IPS DF 6.9 (cell line): ENCODE measurements at regions not wholly inside any gene's neighbourhood (a gene's known extent, or its start where the extent isn't known, plus 50 kb on each side); places are given as distances from the start of the nearest gene placed in this dataset.

ENCODE experiments used
- DNase-seq: peaks from one replicate; pipeline ENCODE4 v3.0.0-alpha.2; 2013; ENCODE audit warnings: low read depth, low spot score
- H3K27ac ChIP-seq: one replicate; pipeline ENCODE4 v1.5.1; 2013; ENCODE audit warnings: low read length, control low read depth
- H3K27me3 ChIP-seq: 2 replicates; pipeline ENCODE4 v1.6.1; 2013; ENCODE audit warnings: mild to moderate bottlenecking, low read length; ENCODE audit not compliant: control insufficient read depth, insufficient read depth
- H3K36me3 ChIP-seq: 2 replicates; pipeline ENCODE4 v1.6.1; 2013; ENCODE audit warnings: low read length; ENCODE audit not compliant: control insufficient read depth, insufficient read depth
- H3K4me1 ChIP-seq: 2 replicates; pipeline ENCODE4 v1.6.1; 2013; ENCODE audit warnings: low read length; ENCODE audit not compliant: control insufficient read depth, insufficient read depth
- H3K4me3 ChIP-seq: 2 replicates; pipeline ENCODE4 v1.5.1; 2013; ENCODE audit warnings: mild to moderate bottlenecking, low read length
- H3K9me3 ChIP-seq: 2 replicates; pipeline ENCODE4 v1.6.1; 2013; ENCODE audit warnings: low read length, inconsistent platforms; ENCODE audit not compliant: control insufficient read depth, insufficient read depth
- WGBS: extraction: QIAGEN DNeasy Blood & Tissue Kit; methylation state at CpG from one replicate; pipeline ENCODE4 v1.1.7; 2013; ENCODE audit warnings: mixed read lengths, missing lambda C conversion rate; ENCODE audit not compliant: insufficient read length, insufficient coverage; 5-methylcytosine and 5-hydroxymethylcytosine counted together

DNA sequence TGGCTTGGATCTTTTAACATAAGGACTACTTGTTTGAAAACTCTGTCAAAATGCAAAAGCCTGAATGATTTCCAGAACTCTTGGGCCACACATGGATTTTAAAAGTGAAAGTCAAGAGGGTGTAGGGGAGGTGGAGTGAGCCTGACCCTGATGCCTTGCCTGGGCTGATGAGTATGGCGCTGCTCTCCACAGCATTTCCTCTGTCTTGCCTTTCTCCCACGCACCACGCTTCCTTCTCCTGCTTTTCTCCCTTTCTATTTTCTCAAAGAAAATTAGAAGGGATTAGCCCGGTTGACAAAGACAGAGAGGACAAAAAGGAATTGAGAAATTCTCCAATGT lies 207.0 kb upstream of the CCDC68 start:
- H3K36me3 ChIP-seq, result no peaks in the 10 kb centered on the region
- H3K27ac ChIP-seq, result no peak overlapping the region
- H3K9me3 ChIP-seq, result no peaks in the 10 kb centered on the region
- WGBS, result no CpG with 5 or more reads among the region's 4 CpGs
- H3K4me1 ChIP-seq, result no peaks in the 10 kb centered on the region
- no peak overlapping the region for H3K4me3 ChIP-seq
- no peaks in the 10 kb centered on the region for H3K27me3 ChIP-seq
- DNase-seq, result no peak

GRCh38 chr18:55163550-55163949 lies 204.3 kb upstream of the CCDC68 start:
- H3K4me3 ChIP-seq, result no peak overlapping the region

GRCh38 chr18:55161916-55162315 lies 202.7 kb upstream of the CCDC68 start:
- Histone ChIP-seq H3K4me1 (no peaks in the 10 kb centered on the region), H3K27ac (no peak overlapping the region), H3K36me3 (no peaks in the 10 kb centered on the region), H3K9me3 (no peaks in the 10 kb centered on the region), H3K4me3 (no peak overlapping the region), H3K27me3 (no peaks in the 10 kb centered on the region)
- no peak for DNase-seq
- no CpG with 5 or more reads among the region's 4 CpGs for WGBS

More at GRCh38 chr18:55163550-55163949, 204.3 kb upstream of the CCDC68 start:
- H3K4me1 ChIP-seq, result no peaks in the 10 kb centered on the region
- no peak for DNase-seq
- no peak overlapping the region for H3K27ac ChIP-seq
- WGBS, result no CpG with 5 or more reads among the region's 7 CpGs
- no peaks in the 10 kb centered on the region for H3K36me3 ChIP-seq
- no peaks in the 10 kb centered on the region for H3K9me3 ChIP-seq
- H3K27me3 ChIP-seq, result no peaks in the 10 kb centered on the region

DNA sequence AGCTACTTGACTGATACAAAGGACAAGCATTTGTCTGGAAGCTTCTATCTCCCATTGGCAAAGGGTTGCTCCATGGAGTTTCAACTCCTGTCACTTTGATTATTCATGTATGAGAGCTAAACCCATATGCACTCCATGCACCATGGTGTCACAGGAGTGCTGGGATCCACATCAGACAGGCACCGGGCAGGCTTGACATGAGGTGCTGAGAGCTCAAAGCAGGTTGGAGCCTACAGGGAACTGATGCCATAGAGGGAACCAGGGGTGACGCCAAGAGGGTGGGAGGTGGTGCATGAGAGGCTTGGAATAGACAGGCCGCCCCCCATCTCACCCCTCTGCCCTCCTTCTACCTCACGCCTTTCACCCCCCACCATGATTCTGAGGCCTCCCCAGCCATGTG lies 199.8 kb upstream of the CCDC68 start:
- H3K4me3 ChIP-seq, result no peak overlapping the region
- no peak for DNase-seq
- no peaks in the 10 kb centered on the region for H3K36me3 ChIP-seq
- H3K27me3 ChIP-seq, result no peaks in the 10 kb centered on the region
- no peaks in the 10 kb centered on the region for H3K9me3 ChIP-seq
- H3K4me1 ChIP-seq, result no peaks in the 10 kb centered on the region
- WGBS, result no CpG with 5 or more reads among the region's 4 CpGs
- no peak overlapping the region for H3K27ac ChIP-seq

GRCh38 chr18:55158570-55158969 lies 199.3 kb upstream of the CCDC68 start:
- no peak overlapping the region for H3K4me3 ChIP-seq
- no peak for DNase-seq
- WGBS, result no CpG with 5 or more reads among the region's 4 CpGs
- H3K4me1 ChIP-seq, result no peaks in the 10 kb centered on the region
- H3K9me3 ChIP-seq, result no peaks in the 10 kb centered on the region
- H3K27ac ChIP-seq, result no peak overlapping the region
- H3K36me3 ChIP-seq, result no peaks in the 10 kb centered on the region
- no peaks in the 10 kb centered on the region for H3K27me3 ChIP-seq

- Histone ChIP-seq H3K27me3 (no peaks in the 10 kb centered on the region), H3K9me3 (no peaks in the 10 kb centered on the region), H3K4me3 (no peak overlapping the region), H3K27ac (no peak overlapping the region), H3K36me3 (no peaks in the 10 kb centered on the region), H3K4me1 (peaks cover 1% of the 10 kb centered on the region; the same call in 1 of the 2 replicates)
- no peak for DNase-seq
- WGBS, result no CpG with 5 or more reads among the region's 2 CpGs
Observed at GRCh38 chr18:55153346-55153745, 194.1 kb upstream of the CCDC68 start.

DNA sequence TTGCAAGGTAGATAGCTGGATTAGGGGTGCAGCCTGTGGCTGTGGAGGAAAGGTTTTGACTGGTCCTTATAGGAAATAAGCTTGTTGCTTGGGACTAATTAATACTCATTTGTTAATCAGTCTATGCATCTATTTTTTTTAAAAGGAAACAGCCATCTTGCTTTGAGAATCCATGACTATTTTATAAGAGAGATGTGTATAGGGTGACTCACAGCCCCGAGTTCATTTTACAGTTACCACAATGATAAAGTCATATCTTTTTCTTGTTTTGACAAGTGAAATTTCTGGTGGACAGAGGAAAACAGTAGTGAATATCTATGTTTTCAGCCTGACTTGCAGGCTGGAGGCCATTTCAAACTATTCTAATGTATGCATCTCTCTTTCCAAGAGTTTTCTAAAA lies 193.5 kb upstream of the CCDC68 start:
- H3K27ac ChIP-seq, result no peak overlapping the region
- DNase-seq, result no peak
- no CpG with 5 or more reads among the region's 1 CpG for WGBS

DNA sequence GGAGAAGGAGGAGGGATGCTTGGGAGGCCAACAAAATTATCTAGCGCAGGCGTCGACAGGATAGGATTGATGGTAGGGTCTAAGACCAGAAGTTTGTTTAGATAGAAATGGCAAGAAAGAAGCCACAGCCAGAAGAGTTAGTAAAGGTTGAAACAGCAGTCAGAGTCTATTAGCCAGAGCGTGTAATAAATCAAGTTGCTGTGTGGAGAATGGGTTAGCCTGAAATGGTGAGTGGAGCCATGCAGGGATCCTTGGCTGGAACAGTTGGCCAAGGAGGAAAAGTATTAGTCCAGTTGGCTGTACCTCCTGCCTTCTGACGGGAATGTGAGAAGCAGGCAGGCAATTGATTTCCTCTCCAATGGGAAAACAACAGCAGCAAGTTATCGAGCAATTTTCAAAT lies 190.7 kb upstream of the CCDC68 start:
- H3K27me3 ChIP-seq, result no peaks in the 10 kb centered on the region
- H3K27ac ChIP-seq, result no peak overlapping the region
- no peaks in the 10 kb centered on the region for H3K36me3 ChIP-seq
- H3K4me1 ChIP-seq, result peaks cover 1% of the 10 kb centered on the region
- DNase-seq, result no peak
- no peaks in the 10 kb centered on the region for H3K9me3 ChIP-seq
- WGBS, result no CpG with 5 or more reads among the region's 6 CpGs
- H3K4me3 ChIP-seq, result no peak overlapping the region

More for the DNA sequence above, 193.5 kb upstream of the CCDC68 start:
- Histone ChIP-seq H3K9me3 (no peaks in the 10 kb centered on the region), H3K27me3 (no peaks in the 10 kb centered on the region), H3K4me3 (no peak overlapping the region), H3K4me1 (peaks cover 1% of the 10 kb centered on the region; the same call in 1 of the 2 replicates), H3K36me3 (no peaks in the 10 kb centered on the region)

GRCh38 chr18:55147791-55148190 lies 188.5 kb upstream of the CCDC68 start:
- no peaks in the 10 kb centered on the region for H3K9me3 ChIP-seq
- WGBS, result no CpG with 5 or more reads among the region's 3 CpGs
- no peaks in the 10 kb centered on the region for H3K36me3 ChIP-seq
- DNase-seq, result no peak
- no peaks in the 10 kb centered on the region for H3K27me3 ChIP-seq
- H3K4me3 ChIP-seq, result no peak overlapping the region
- peaks cover 1% of the 10 kb centered on the region for H3K4me1 ChIP-seq
- H3K27ac ChIP-seq, result no peak overlapping the region

DNA sequence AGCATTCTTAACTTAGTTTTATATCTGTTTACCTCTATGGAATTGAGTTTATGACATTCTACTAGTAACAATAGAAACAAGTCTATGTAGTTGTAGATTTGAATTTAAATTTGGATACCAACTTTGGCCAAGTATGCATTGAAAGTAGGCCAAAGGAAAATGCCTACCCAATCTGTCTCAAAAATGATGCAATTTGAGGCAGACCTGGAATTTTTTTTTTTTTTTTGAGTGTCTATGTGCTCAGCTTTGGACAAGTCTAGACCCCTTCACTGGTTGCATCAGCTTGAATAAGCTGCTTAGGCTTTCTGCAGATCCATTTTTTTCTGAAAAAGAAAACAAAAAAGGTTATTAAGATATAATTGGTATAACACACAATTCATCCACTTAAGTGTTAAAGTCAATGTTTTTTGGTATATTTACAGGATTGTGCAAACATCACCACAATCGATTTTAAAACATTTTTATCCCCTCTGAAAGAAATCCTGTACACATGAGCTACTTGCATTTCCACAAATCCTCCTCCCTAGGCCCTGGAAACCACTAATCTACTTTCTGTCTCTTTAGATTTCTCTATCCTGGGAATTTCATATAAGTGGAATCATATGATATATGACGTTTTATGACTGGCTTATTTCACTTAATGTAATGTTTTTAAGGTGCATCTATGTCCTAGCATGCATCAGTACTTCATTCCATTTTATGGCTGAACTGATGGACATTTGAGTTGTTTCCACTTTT lies 185.1 kb upstream of the CCDC68 start:
- no CpG with 5 or more reads among the region's 2 CpGs for WGBS
- no peaks in the 10 kb centered on the region for H3K9me3 ChIP-seq
- no peaks in the 10 kb centered on the region; the same call in 1 of the 2 replicates for H3K27me3 ChIP-seq
- H3K4me3 ChIP-seq, result no peak overlapping the region
- peaks cover 1% of the 10 kb centered on the region for H3K4me1 ChIP-seq
- H3K36me3 ChIP-seq, result no peaks in the 10 kb centered on the region
- no peak for DNase-seq
- no peak overlapping the region for H3K27ac ChIP-seq

GRCh38 chr18:55142410-55142809 lies 183.1 kb upstream of the CCDC68 start:
- no peaks in the 10 kb centered on the region; the same call in 1 of the 2 replicates for H3K4me1 ChIP-seq
- WGBS, result no CpG with 5 or more reads among the region's 6 CpGs
- no peak overlapping the region for H3K4me3 ChIP-seq
- DNase-seq, result no peak
- no peak overlapping the region for H3K27ac ChIP-seq
- H3K9me3 ChIP-seq, result no peaks in the 10 kb centered on the region
- no peaks in the 10 kb centered on the region for H3K36me3 ChIP-seq
- no peaks in the 10 kb centered on the region; the same call in 1 of the 2 replicates for H3K27me3 ChIP-seq
